IMR-90 (cell line): ENCODE measurements at regions not wholly inside any gene's neighbourhood (a gene's known extent, or its start where the extent isn't known, plus 50 kb on each side); places are given as distances from the start of the nearest gene placed in this dataset.

Source experiments
- ATAC-seq: fragments of 200-7000 bp; cut with Tn5 transposase; 2 replicates; pipeline ENCODE4 v1.9.1; 2020; ENCODE audit warnings: low read depth, mild to moderate bottlenecking, moderate library complexity
- BruUV-seq: library from RNA; stranded (reverse); fragments of 400-500 nt; replicated peaks from 2 replicates; lab custom pipeline; 2021; lab: Mats Ljungman, UMichigan
- CTCF ChIA-PET: fragments of 300-600 bp; formaldehyde crosslinking; extraction: SDS; loops from one replicate; lab custom pipeline; 2021; ENCODE audit warnings: antibody characterized with exemption; lab: Yijun Ruan, JAX
- POLR2A ChIA-PET: fragments of 300-600 bp; sonication (Branson Sonifier 250); formaldehyde crosslinking; loops from one replicate; lab custom pipeline; 2022; ENCODE audit warnings: antibody characterized with exemption; ENCODE audit not compliant: unreplicated experiment; lab: Charles Lee
- DNase-seq: peaks from one replicate; pipeline ENCODE4 v3.0.0; 2013
- H2AFZ ChIP-seq: replicated peaks from 2 replicates; pipeline ENCODE3; 2013; ENCODE audit warnings: low read length, mild to moderate bottlenecking; ENCODE audit not compliant: poor library complexity
- H2AK5ac ChIP-seq: 2 replicates; pipeline ENCODE4 v1.6.1; 2013; ENCODE audit warnings: low read depth, low read length, inconsistent platforms
- H2AK9ac ChIP-seq: replicated peaks from 2 replicates; pipeline ENCODE3; 2013; ENCODE audit warnings: mild to moderate bottlenecking, low read depth, low read length, moderate library complexity; ENCODE audit not compliant: poor library complexity
- H2BK120ac ChIP-seq: 2 replicates; pipeline ENCODE4 v1.6.1; 2013; ENCODE audit warnings: low read depth, low read length, inconsistent platforms
- H2BK15ac ChIP-seq: 3 replicates; pipeline ENCODE4 v1.6.1; 2013; ENCODE audit warnings: low read depth, low read length, inconsistent platforms
- H2BK20ac ChIP-seq: 2 replicates; pipeline ENCODE4 v1.6.1; 2013; ENCODE audit warnings: low read depth, mild to moderate bottlenecking, inconsistent platforms, low read length, moderate library complexity
- H2BK5ac ChIP-seq: 2 replicates; pipeline ENCODE4 v1.6.1; 2013; ENCODE audit warnings: mild to moderate bottlenecking, low read depth, low read length, inconsistent platforms; ENCODE audit not compliant: poor library complexity, severe bottlenecking
- H3K14ac ChIP-seq: replicated peaks from 2 replicates; pipeline ENCODE4 v1.6.1; 2013; ENCODE audit warnings: low read depth, low read length, inconsistent platforms
- H3K18ac ChIP-seq: 2 replicates; pipeline ENCODE4 v1.6.1; 2013; ENCODE audit warnings: low read depth, low read length, control low read depth
- H3K23ac ChIP-seq: 2 replicates; pipeline ENCODE4 v1.6.1; 2013; ENCODE audit warnings: low read depth, low read length, inconsistent platforms
- H3K27ac ChIP-seq: 2 replicates; pipeline ENCODE4 v1.5.1; 2013; ENCODE audit warnings: mild to moderate bottlenecking, control low read depth, low read length; ENCODE audit not compliant: insufficient read depth
- H3K27me3 ChIP-seq: 2 replicates; pipeline ENCODE4 v1.6.1; 2013; ENCODE audit warnings: low read length; ENCODE audit not compliant: control insufficient read depth, insufficient read depth
- H3K36me3 ChIP-seq: 2 replicates; pipeline ENCODE4 v1.6.1; 2013; ENCODE audit warnings: low read length, mixed read lengths; ENCODE audit not compliant: control insufficient read depth, insufficient read depth
- H3K4ac ChIP-seq: 2 replicates; pipeline ENCODE4 v1.6.1; 2013; ENCODE audit warnings: low read depth, low read length, inconsistent platforms
- H3K4me1 ChIP-seq: 2 replicates; pipeline ENCODE4 v1.6.1; 2013; ENCODE audit warnings: low read length, mixed read lengths; ENCODE audit not compliant: control insufficient read depth, insufficient read depth
- H3K4me2 ChIP-seq: 2 replicates; pipeline ENCODE4 v1.6.1; 2013; ENCODE audit warnings: low read depth, mild to moderate bottlenecking, control low read depth, low read length, moderate library complexity
- H3K4me3 ChIP-seq: 2 replicates; pipeline ENCODE4 v1.5.1; 2013; ENCODE audit warnings: low read depth, mild to moderate bottlenecking, control low read depth, low read length, moderate library complexity; ENCODE audit not compliant: insufficient read depth
- H3K56ac ChIP-seq: 2 replicates; pipeline ENCODE4 v1.6.1; 2013; ENCODE audit warnings: low read length, inconsistent platforms; ENCODE audit not compliant: insufficient read depth; ENCODE audit errors: extremely low read depth
- H3K79me1 ChIP-seq, 2 experiments: 2 replicates each; pipeline ENCODE4 v1.6.1; 2013; ENCODE audit warnings: low read length in 2 of 2, inconsistent platforms in 1 of 2, low read depth in 1 of 2
- H3K9ac ChIP-seq: 2 replicates; pipeline ENCODE4 v1.6.1; 2013; ENCODE audit warnings: low read depth, low read length, control low read depth
- H3K9me1 ChIP-seq: 2 replicates; pipeline ENCODE4 v1.6.1; 2013; ENCODE audit warnings: low read length, inconsistent platforms; ENCODE audit not compliant: insufficient read depth
- H3K9me3 ChIP-seq: 2 replicates; pipeline ENCODE4 v1.6.1; 2013; ENCODE audit warnings: low read length; ENCODE audit not compliant: control insufficient read depth, insufficient read depth
- H4K20me1 ChIP-seq: 2 replicates; pipeline ENCODE4 v1.6.1; 2013; ENCODE audit warnings: low read length, inconsistent platforms; ENCODE audit not compliant: insufficient read depth
- H4K5ac ChIP-seq: 2 replicates; pipeline ENCODE4 v1.6.1; 2013; ENCODE audit warnings: mild to moderate bottlenecking, low read depth, low read length, control low read depth
- H4K8ac ChIP-seq, 2 experiments: 2 replicates each; pipeline ENCODE4 v1.6.1; 2013; ENCODE audit warnings: low read depth in 2 of 2, low read length in 2 of 2, control low read depth in 1 of 2, inconsistent platforms in 1 of 2
- H4K91ac ChIP-seq: 2 replicates; pipeline ENCODE4 v1.6.1; 2013; ENCODE audit warnings: low read depth, low read length, inconsistent platforms; ENCODE audit not compliant: insufficient read depth
- CEBPB ChIP-seq: IDR thresholded peaks from 2 replicates; pipeline ENCODE4 v1.6.1; 2012; ENCODE audit warnings: low read depth, low read length, improper control_type of control experiment
- CHD1 ChIP-seq: IDR thresholded peaks from 2 replicates; pipeline ENCODE4 v1.6.1; 2012; ENCODE audit warnings: low read depth, low read length, improper control_type of control experiment
- ELK1 ChIP-seq: fragments of 150-350 bp; IDR thresholded peaks from 2 replicates; pipeline ENCODE4 v1.6.1; 2016; ENCODE audit warnings: low read depth, mild to moderate bottlenecking, low read length, moderate library complexity, borderline replicate concordance
- FOS ChIP-seq: fragments of 150-350 bp; IDR thresholded peaks from 2 replicates; pipeline ENCODE4 v1.6.1; 2016; ENCODE audit warnings: low read depth, low read length
- MAFK ChIP-seq: IDR thresholded peaks from 2 replicates; pipeline ENCODE4 v1.6.1; 2012; ENCODE audit warnings: low read depth, low read length, improper control_type of control experiment
- MAZ ChIP-seq: IDR thresholded peaks from 2 replicates; pipeline ENCODE4 v1.6.1; 2012; ENCODE audit warnings: low read depth, mild to moderate bottlenecking, low read length, improper control_type of control experiment, moderate library complexity, borderline replicate concordance
- MXI1 ChIP-seq: IDR thresholded peaks from 2 replicates; pipeline ENCODE4 v1.6.1; 2012; ENCODE audit warnings: low read depth, mild to moderate bottlenecking, low read length, moderate library complexity, borderline replicate concordance
- NFE2L2 ChIP-seq: fragments of 150-350 bp; IDR thresholded peaks from 2 replicates; pipeline ENCODE4 v1.6.1; 2016; ENCODE audit warnings: low read depth, mild to moderate bottlenecking, low read length
- POLR2A ChIP-seq: IDR thresholded peaks from 2 replicates; pipeline ENCODE4 v1.6.1; 2012; ENCODE audit warnings: mild to moderate bottlenecking, low read depth, low read length
- RAD21 ChIP-seq: IDR thresholded peaks from 2 replicates; pipeline ENCODE4 v1.6.1; 2012; ENCODE audit warnings: low read length, improper control_type of control experiment
- RFX5 ChIP-seq: IDR thresholded peaks from 2 replicates; pipeline ENCODE4 v1.8.0; 2012; ENCODE audit warnings: low read depth, mild to moderate bottlenecking, low read length, moderate library complexity
- SMC3 ChIP-seq: fragments of 150-350 bp; IDR thresholded peaks from 2 replicates; pipeline ENCODE4 v1.6.1; 2016; ENCODE audit warnings: low read depth, mild to moderate bottlenecking, antibody characterized with exemption, low read length, moderate library complexity
- USF2 ChIP-seq: fragments of 150-350 bp; IDR thresholded peaks from 2 replicates; pipeline ENCODE4 v1.6.1; 2017; ENCODE audit warnings: mild to moderate bottlenecking, antibody characterized with exemption, low read length, low read depth
- WGBS, 2 experiments: methylation state at CpG; one replicate each; pipeline versions ENCODE4 v1.1.5 to v1.1.7; 2013; ENCODE audit warnings: missing lambda C conversion rate in 2 of 2; ENCODE audit not compliant: insufficient read length in 1 of 2; ENCODE audit errors: extremely low coverage in 2 of 2; 5-methylcytosine and 5-hydroxymethylcytosine counted together
- dilution Hi-C: fragments of 300-500 bp; cut with HindIII; formaldehyde crosslinking; loops from one replicate; pipeline ENCODE4 v1.14.3; 2018; ENCODE audit warnings: low sequenced_read_pairs; ENCODE audit not compliant: unreplicated experiment
- in situ Hi-C: fragments of 300-500 bp; cut with MboI; formaldehyde crosslinking; loops from 3 replicates; pipeline ENCODE4 v1.14.3; 2019; ENCODE audit warnings: low sequenced_read_pairs, inconsistent platforms, mixed read lengths
- intact Hi-C: fragments of 100-400 bp; cut with micrococcal nuclease; formaldehyde crosslinking; loops from 2 replicates; pipeline ENCODE4 v1.10.0; 2022

- H3K4ac ChIP-seq, result no peak overlapping the region
- DNase-seq (no peak), ATAC-seq (no peak)
- ChIA-PET POLR2A (interaction anchor here (0.7 kb wide), 1 partner anchor 631 kb away, joined by 3 read pairs; no protein-coding TSS in a partner anchor), CTCF (no interaction called here)
- H4K5ac ChIP-seq, result no peak overlapping the region
- in situ Hi-C loops (no loop called here), dilution Hi-C loops (no loop called here), intact Hi-C loops (no loop called here)
- H3K9me3 ChIP-seq, result peaks cover 3% of the 10 kb centered on the region
- H3K27me3 ChIP-seq, result peaks cover 28% of the 10 kb centered on the region
- peaks cover 2% of the 10 kb centered on the region; the same call in 1 of the 2 replicates for H3K4me1 ChIP-seq
- H4K20me1 ChIP-seq, result no peaks in the 10 kb centered on the region
- H3K9ac ChIP-seq, result no peak overlapping the region
- no peak overlapping the region for H2AK5ac ChIP-seq
- no peak overlapping the region for H2AK9ac ChIP-seq
- no peak overlapping the region for H3K18ac ChIP-seq
- H3K4me2 ChIP-seq, result no peak overlapping the region
- TF ChIP-seq FOS (no peak), SMC3 (no peak), POLR2A (no peak), MAFK (no peak), USF2 (no peak), NFE2L2 (no peak), MAZ (no peak), RAD21 (no peak), ELK1 (no peak), RFX5 (no peak), MXI1 (no peak), CHD1 (no peak), CEBPB (no peak)
- H2BK20ac ChIP-seq, result no peak overlapping the region
- H2AFZ ChIP-seq, result no peak overlapping the region
- H2BK15ac ChIP-seq, result no peak overlapping the region
- H3K23ac ChIP-seq, result no peak overlapping the region
- BruUV-seq, result no TSS peak
- H3K79me1 ChIP-seq, result no peaks in the 10 kb centered on the region
- H4K8ac ChIP-seq, result no peak overlapping the region
- H3K9me1 ChIP-seq, result no peaks in the 10 kb centered on the region
- 91% methylated on average over 4 of the region's 5 CpGs; no CpG with 5 or more reads in 1 of the 2 experiments for WGBS, 2 experiments
- no peak overlapping the region for H3K14ac ChIP-seq
- no peak overlapping the region for H2BK120ac ChIP-seq
- no peak overlapping the region for H3K56ac ChIP-seq
- no peak overlapping the region for H4K91ac ChIP-seq
- no peak overlapping the region for H2BK5ac ChIP-seq
- H3K27ac ChIP-seq, result no peak overlapping the region
- H3K4me3 ChIP-seq, result no peak overlapping the region
- no peaks in the 10 kb centered on the region for H3K36me3 ChIP-seq
Measured at GRCh38 chr22:27231266-27231665, 570.3 kb downstream of the MN1 start.
